Mesendoderm (in vitro differentiated cells): ENCODE measurements at regions not wholly inside any gene's neighbourhood (a gene's known extent, or its start where the extent isn't known, plus 50 kb on each side); places are given as distances from the start of the nearest gene placed in this dataset.

Experiments used
- DNase-seq: peaks from one replicate; pipeline ENCODE4 v3.0.0; 2013
- H2AK5ac ChIP-seq: 2 replicates; pipeline ENCODE4 v1.6.1; 2013; ENCODE audit warnings: low read length, inconsistent platforms
- H2BK120ac ChIP-seq: 2 replicates; pipeline ENCODE4 v1.6.1; 2013; ENCODE audit warnings: low read depth, mild to moderate bottlenecking, low read length, moderate library complexity, mixed read lengths
- H2BK15ac ChIP-seq: replicated peaks from 2 replicates; pipeline ENCODE4 v1.6.1; 2013; ENCODE audit warnings: low read depth, mild to moderate bottlenecking, moderate library complexity
- H2BK5ac ChIP-seq: 2 replicates; pipeline ENCODE4 v1.6.1; 2013; ENCODE audit warnings: low read length, inconsistent platforms
- H3K18ac ChIP-seq: 2 replicates; pipeline ENCODE4 v1.6.1; 2013; ENCODE audit warnings: mild to moderate bottlenecking, low read length, mixed read lengths
- H3K23ac ChIP-seq: one replicate; pipeline ENCODE4 v1.6.1; 2013; ENCODE audit warnings: low read length
- H3K27ac ChIP-seq: 2 replicates; pipeline ENCODE4 v1.5.1; 2013; ENCODE audit warnings: low read depth, mild to moderate bottlenecking, inconsistent platforms, low read length, moderate library complexity
- H3K27me3 ChIP-seq: 2 replicates; pipeline ENCODE4 v1.6.1; 2013; ENCODE audit warnings: low read length, control low read depth, mild to moderate bottlenecking, inconsistent platforms; ENCODE audit not compliant: insufficient read depth, poor library complexity
- H3K36me3 ChIP-seq: 2 replicates; pipeline ENCODE4 v1.6.1; 2013; ENCODE audit warnings: low read length, inconsistent platforms; ENCODE audit not compliant: control insufficient read depth, insufficient read depth
- H3K4ac ChIP-seq: one replicate; pipeline ENCODE4 v1.6.1; 2013; ENCODE audit warnings: low read depth, mild to moderate bottlenecking, low read length, moderate library complexity
- H3K4me1 ChIP-seq: 2 replicates; pipeline ENCODE4 v1.6.1; 2013; ENCODE audit warnings: low read depth, low read length, inconsistent platforms; ENCODE audit not compliant: control insufficient read depth
- H3K4me2 ChIP-seq: 2 replicates; pipeline ENCODE4 v1.6.1; 2013; ENCODE audit warnings: low read length
- H3K4me3 ChIP-seq: 2 replicates; pipeline ENCODE4 v1.5.1; 2013; ENCODE audit warnings: mild to moderate bottlenecking, low read length
- H3K56ac ChIP-seq: one replicate; pipeline ENCODE4 v1.6.1; 2013; ENCODE audit warnings: low read length
- H3K79me1 ChIP-seq: 2 replicates; pipeline ENCODE4 v1.6.1; 2013; ENCODE audit warnings: low read length, inconsistent platforms
- H3K79me2 ChIP-seq: 2 replicates; pipeline ENCODE4 v1.6.1; 2013; ENCODE audit warnings: mild to moderate bottlenecking, low read length; ENCODE audit not compliant: control insufficient read depth, insufficient read depth
- H3K9ac ChIP-seq: 2 replicates; pipeline ENCODE4 v1.6.1; 2013; ENCODE audit warnings: low read length, inconsistent platforms
- H4K5ac ChIP-seq: one replicate; pipeline ENCODE4 v1.6.1; 2013; ENCODE audit warnings: low read length
- H4K8ac ChIP-seq: one replicate; pipeline ENCODE4 v1.6.1; 2013; ENCODE audit warnings: low read depth, mild to moderate bottlenecking, control low read depth, low read length, moderate library complexity
- WGBS: extraction: QIAGEN DNeasy Blood & Tissue Kit; methylation state at CpG from one replicate; pipeline ENCODE4 v1.1.7; 2013; ENCODE audit warnings: low lambda C conversion rate, missing lambda C conversion rate; ENCODE audit not compliant: insufficient coverage; ENCODE audit errors: extremely low coverage; 5-methylcytosine and 5-hydroxymethylcytosine counted together

GRCh38 chr9:96062854-96063253 lies 187.4 kb downstream of the ERCC6L2 start:
- no CpG with 5 or more reads among the region's 3 CpGs for WGBS
- Histone ChIP-seq H3K4ac (no peak overlapping the region), H3K18ac (no peak overlapping the region), H3K4me2 (no peak overlapping the region), H2BK5ac (no peak overlapping the region), H3K9ac (no peak overlapping the region), H3K56ac (no peak overlapping the region), H4K8ac (no peak overlapping the region), H4K5ac (no peak overlapping the region), H3K79me1 (no peaks in the 10 kb centered on the region), H3K27me3 (no peaks in the 10 kb centered on the region), H3K4me1 (no peaks in the 10 kb centered on the region), H3K36me3 (no peaks in the 10 kb centered on the region), H3K4me3 (no peak overlapping the region), H2AK5ac (no peak overlapping the region), H3K79me2 (no peaks in the 10 kb centered on the region), H2BK120ac (no peak overlapping the region), H2BK15ac (no peak overlapping the region), H3K23ac (no peak overlapping the region), H3K27ac (no peak overlapping the region)
- peak; percentile 71 for DNase-seq

DNA sequence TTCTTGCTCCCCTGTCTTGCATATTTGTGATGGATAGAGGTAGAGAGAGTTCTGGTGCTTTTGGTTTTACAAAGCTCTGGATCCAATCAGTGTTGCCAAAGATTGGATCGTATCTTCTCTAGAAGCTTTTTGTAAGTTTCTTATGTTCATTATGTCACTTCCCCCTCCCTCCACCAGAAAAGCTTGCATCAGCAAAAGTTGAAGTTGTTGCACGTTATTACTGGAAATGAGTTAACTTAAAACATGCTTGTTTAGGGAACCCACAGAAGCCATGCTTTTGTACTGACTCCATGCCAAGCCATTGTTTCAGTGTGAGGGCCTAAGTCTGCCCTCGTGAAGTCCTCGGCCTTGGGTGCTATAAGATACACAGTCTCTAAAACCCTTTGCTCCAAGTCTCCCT lies 186.5 kb downstream of the ERCC6L2 start:
- Histone ChIP-seq H4K5ac (no peak overlapping the region), H3K4me1 (no peaks in the 10 kb centered on the region), H2BK120ac (no peak overlapping the region), H2AK5ac (no peak overlapping the region), H3K56ac (no peak overlapping the region), H2BK5ac (no peak overlapping the region), H3K4ac (no peak overlapping the region), H3K79me1 (no peaks in the 10 kb centered on the region), H3K23ac (no peak overlapping the region), H3K36me3 (no peaks in the 10 kb centered on the region), H3K27ac (no peak overlapping the region), H3K79me2 (no peaks in the 10 kb centered on the region), H4K8ac (no peak overlapping the region), H3K18ac (no peak overlapping the region), H2BK15ac (no peak overlapping the region), H3K4me3 (no peak overlapping the region), H3K4me2 (no peak overlapping the region), H3K27me3 (no peaks in the 10 kb centered on the region), H3K9ac (no peak overlapping the region)
- DNase-seq = no peak
- WGBS = no CpG with 5 or more reads among the region's 4 CpGs

DNA sequence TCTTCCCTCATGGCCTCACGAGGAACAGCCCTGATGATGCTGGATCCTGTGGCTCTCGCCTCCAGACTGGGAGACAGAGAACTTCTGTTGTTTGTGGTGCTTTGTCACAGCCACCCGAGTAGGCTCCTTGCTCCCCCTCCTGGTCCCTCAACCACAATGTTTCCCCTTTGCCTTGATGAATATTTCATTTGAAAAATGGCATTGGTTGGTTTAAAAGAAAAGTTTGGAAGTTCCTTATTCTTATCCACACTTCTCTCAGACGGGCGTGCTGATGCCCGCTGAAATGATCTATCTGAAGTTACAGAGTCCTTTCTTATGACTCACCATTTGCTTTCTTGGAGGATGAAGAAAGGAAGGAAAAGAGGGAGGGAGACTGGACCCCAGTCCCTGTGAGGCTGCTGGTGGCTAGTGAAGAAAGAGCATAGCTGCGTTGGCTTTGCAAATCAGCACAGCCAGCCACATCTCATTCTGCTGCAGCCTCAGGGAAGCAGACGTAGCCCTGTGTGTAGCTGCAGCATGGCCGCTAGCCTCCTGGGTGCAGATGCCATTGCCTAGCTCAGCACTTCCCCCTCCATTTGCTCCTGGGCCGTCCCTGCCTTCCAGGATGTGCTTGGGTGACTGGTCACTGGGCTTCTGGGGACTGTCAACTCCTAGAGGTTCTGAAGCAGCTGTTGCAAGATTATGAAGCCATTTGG lies 185.9 kb downstream of the ERCC6L2 start:
- H3K4me1 ChIP-seq = no peaks in the 10 kb centered on the region

DNA sequence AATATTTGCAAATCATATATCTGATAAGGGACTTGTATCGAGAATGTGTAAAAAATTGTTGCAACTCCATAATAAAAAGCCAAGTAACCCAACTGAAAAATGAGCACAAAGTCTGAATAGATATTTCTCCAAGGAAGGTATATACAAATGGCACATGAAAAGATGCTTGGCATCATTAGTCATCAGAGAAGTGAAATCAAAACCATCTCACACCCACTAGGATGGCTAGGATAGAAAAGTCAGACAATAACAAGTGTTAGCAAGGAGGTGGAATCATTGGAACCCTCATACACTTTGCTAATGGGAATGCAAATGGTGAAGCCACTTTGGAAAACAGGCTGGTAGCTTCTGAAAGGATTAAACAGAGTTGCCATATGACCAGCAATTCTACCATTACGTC lies 182.7 kb downstream of the ERCC6L2 start:
- Histone ChIP-seq H3K4me3 (no peak overlapping the region), H3K4me2 (no peak overlapping the region), H3K9ac (no peak overlapping the region), H4K8ac (no peak overlapping the region), H3K4ac (no peak overlapping the region), H2BK15ac (no peak overlapping the region), H2BK120ac (no peak overlapping the region), H3K36me3 (no peaks in the 10 kb centered on the region), H2BK5ac (no peak overlapping the region), H3K27me3 (no peaks in the 10 kb centered on the region), H4K5ac (no peak overlapping the region), H3K18ac (no peak overlapping the region), H3K27ac (no peak overlapping the region), H2AK5ac (no peak overlapping the region), H3K79me1 (no peaks in the 10 kb centered on the region), H3K23ac (no peak overlapping the region), H3K79me2 (no peaks in the 10 kb centered on the region), H3K4me1 (no peaks in the 10 kb centered on the region), H3K56ac (no peak overlapping the region)
- DNase-seq = no peak
- no CpG with 5 or more reads among the region's 2 CpGs for WGBS

More for the DNA sequence above, 185.9 kb downstream of the ERCC6L2 start:
- H4K8ac ChIP-seq = no peak overlapping the region
- DNase-seq = peak; percentile 76
- no peak overlapping the region for H4K5ac ChIP-seq
- no peak overlapping the region for H3K18ac ChIP-seq
- H3K27ac ChIP-seq = no peak overlapping the region
- H3K4me2 ChIP-seq = no peak overlapping the region
- no peak overlapping the region for H3K23ac ChIP-seq
- no peak overlapping the region for H3K9ac ChIP-seq
- no peaks in the 10 kb centered on the region for H3K79me1 ChIP-seq
- H3K27me3 ChIP-seq = no peaks in the 10 kb centered on the region
- no peak overlapping the region for H3K4ac ChIP-seq
- no CpG with 5 or more reads among the region's 10 CpGs for WGBS
- H2BK5ac ChIP-seq = no peak overlapping the region
- H2BK15ac ChIP-seq = no peak overlapping the region
- no peak overlapping the region for H2BK120ac ChIP-seq
- H3K36me3 ChIP-seq = no peaks in the 10 kb centered on the region
- H3K56ac ChIP-seq = peak overlapping the region; percentile 72
- no peak overlapping the region for H2AK5ac ChIP-seq
- no peaks in the 10 kb centered on the region for H3K79me2 ChIP-seq
- H3K4me3 ChIP-seq = no peak overlapping the region

DNA sequence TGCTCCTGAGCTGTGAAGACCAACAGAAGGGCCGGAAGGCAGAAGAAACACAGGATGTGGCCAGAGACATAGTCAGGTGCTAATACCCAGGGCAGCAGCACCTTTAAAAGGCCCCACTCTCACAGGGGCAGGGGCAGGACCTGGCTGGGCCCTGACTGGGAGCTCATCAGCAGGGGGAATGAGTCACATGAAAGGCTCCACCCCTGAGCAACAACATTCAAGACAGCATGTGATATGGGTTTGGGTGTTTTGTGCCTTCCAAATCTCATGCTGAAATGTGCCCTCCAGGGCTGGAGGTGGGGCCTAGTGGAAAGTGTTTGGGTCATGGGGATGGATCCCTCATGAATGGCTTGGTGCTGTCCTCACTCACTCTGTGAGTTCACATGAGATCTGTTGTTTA lies 181.7 kb downstream of the ERCC6L2 start:
- no peak overlapping the region for H2BK120ac ChIP-seq
- no peak overlapping the region for H3K4ac ChIP-seq
- H3K18ac ChIP-seq = no peak overlapping the region
- no peaks in the 10 kb centered on the region for H3K27me3 ChIP-seq
- no peak overlapping the region for H3K4me3 ChIP-seq
- WGBS = no CpG with 5 or more reads among the region's 1 CpG
- H3K27ac ChIP-seq = no peak overlapping the region
- no peak overlapping the region for H3K9ac ChIP-seq
- H3K4me1 ChIP-seq = no peaks in the 10 kb centered on the region
- no peaks in the 10 kb centered on the region for H3K79me2 ChIP-seq
- no peak overlapping the region for H3K23ac ChIP-seq
- no peak overlapping the region for H3K56ac ChIP-seq
- no peaks in the 10 kb centered on the region for H3K36me3 ChIP-seq
- no peak overlapping the region for H2BK15ac ChIP-seq
- H2BK5ac ChIP-seq = no peak overlapping the region
- no peak overlapping the region for H2AK5ac ChIP-seq
- no peak overlapping the region for H4K5ac ChIP-seq
- no peak overlapping the region for H4K8ac ChIP-seq
- no peaks in the 10 kb centered on the region for H3K79me1 ChIP-seq
- H3K4me2 ChIP-seq = no peak overlapping the region
- DNase-seq = no peak

DNA sequence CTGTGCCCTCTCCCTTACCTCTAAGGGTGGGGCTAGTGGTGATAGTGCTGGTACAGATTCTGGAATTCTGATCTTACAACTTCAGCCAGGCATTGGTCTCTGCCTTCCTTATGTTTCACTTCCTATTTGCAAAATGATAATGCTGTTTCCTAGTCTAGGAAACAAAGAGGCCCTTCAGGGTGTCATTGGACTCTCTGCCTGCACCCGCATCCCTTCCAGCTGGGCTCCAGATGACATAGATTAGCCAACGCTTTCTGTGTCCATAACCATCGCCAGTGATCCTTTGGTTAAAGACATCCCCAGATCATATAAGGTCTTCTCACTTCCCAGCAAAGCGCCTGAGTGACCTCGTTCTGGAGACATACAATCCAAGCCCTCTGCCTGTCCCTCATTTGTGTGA lies 180.7 kb downstream of the ERCC6L2 start:
- H4K8ac ChIP-seq = no peak overlapping the region
- no peaks in the 10 kb centered on the region for H3K79me1 ChIP-seq
- H3K79me2 ChIP-seq = no peaks in the 10 kb centered on the region
- no peak overlapping the region for H3K4me2 ChIP-seq
- H2BK5ac ChIP-seq = no peak overlapping the region
- no peaks in the 10 kb centered on the region for H3K36me3 ChIP-seq
- H3K4ac ChIP-seq = no peak overlapping the region
- no peak overlapping the region for H2AK5ac ChIP-seq
- no peak overlapping the region for H2BK15ac ChIP-seq
- H4K5ac ChIP-seq = no peak overlapping the region
- H3K23ac ChIP-seq = no peak overlapping the region
- H3K27ac ChIP-seq = no peak overlapping the region
- no peak overlapping the region for H3K18ac ChIP-seq
- H3K4me3 ChIP-seq = no peak overlapping the region
- WGBS = no CpG with 5 or more reads among the region's 5 CpGs
- DNase-seq = no peak
- no peak overlapping the region for H2BK120ac ChIP-seq
- no peak overlapping the region for H3K56ac ChIP-seq
- H3K9ac ChIP-seq = no peak overlapping the region
- H3K4me1 ChIP-seq = no peaks in the 10 kb centered on the region
- H3K27me3 ChIP-seq = no peaks in the 10 kb centered on the region
